Panc1 (cell line): ENCODE measurements at regions not wholly inside any gene's neighbourhood (a gene's known extent, or its start where the extent isn't known, plus 50 kb on each side); places are given as distances from the start of the nearest gene placed in this dataset.

Experiments used
- ATAC-seq: fragments of 200-7000 bp; cut with Tn5 transposase; 2 replicates; pipeline ENCODE4 v1.9.1; 2020; ENCODE audit warnings: mild to moderate bottlenecking, moderate library complexity
- BruUV-seq: library from RNA; stranded (reverse); fragments of 400-500 nt; replicated peaks from 2 replicates; lab custom pipeline; 2021; lab: Mats Ljungman, UMichigan
- CTCF ChIA-PET: fragments of 300-600 bp; sonication (Branson Sonifier 250); formaldehyde crosslinking; loops from one replicate; lab custom pipeline; 2022; ENCODE audit warnings: antibody characterized with exemption; lab: Charles Lee
- POLR2A ChIA-PET: fragments of 300-600 bp; sonication (Branson Sonifier 250); formaldehyde crosslinking; loops from one replicate; lab custom pipeline; 2022; ENCODE audit warnings: antibody characterized with exemption; lab: Charles Lee
- DNase-seq: peaks from one replicate; pipeline ENCODE4 v3.0.0-alpha.2; 2010; ENCODE audit warnings: low read depth, low spot score
- H3K27ac ChIP-seq: 2 replicates; pipeline ENCODE4 v1.5.1; 2011; ENCODE audit warnings: mild to moderate bottlenecking, low read length, inconsistent platforms
- H3K27me3 ChIP-seq: fragments of 200-500 bp; sonication (Bioruptor generic); 2 replicates; pipeline ENCODE4 v1.6.0; 2014; ENCODE audit warnings: low read length, inconsistent platforms; ENCODE audit not compliant: control insufficient read depth, insufficient read depth
- H3K36me3 ChIP-seq: fragments of 200-500 bp; sonication (Bioruptor generic); 2 replicates; pipeline ENCODE4 v1.5.1; 2014; ENCODE audit warnings: inconsistent platforms, mild to moderate bottlenecking, low read length, moderate library complexity; ENCODE audit not compliant: control insufficient read depth, insufficient read depth
- H3K4me1 ChIP-seq: 2 replicates; pipeline ENCODE4 v1.5.1; 2011; ENCODE audit warnings: inconsistent platforms, mild to moderate bottlenecking, low read length, moderate library complexity; ENCODE audit not compliant: control insufficient read depth, insufficient read depth
- H3K4me3 ChIP-seq, 2 experiments: 2 replicates each; pipeline ENCODE4 v1.5.1; 2011 to 2012; ENCODE audit warnings: low read depth in 2 of 2, low read length in 2 of 2, mild to moderate bottlenecking in 2 of 2, inconsistent platforms in 1 of 2, moderate library complexity in 1 of 2
- H3K9me3 ChIP-seq: fragments of 200-500 bp; sonication (Bioruptor generic); 2 replicates; pipeline ENCODE4 v1.5.1; 2014; ENCODE audit warnings: low read depth, mild to moderate bottlenecking, inconsistent platforms, low read length, moderate library complexity; ENCODE audit not compliant: control insufficient read depth, insufficient read depth
- CTCF ChIP-seq: fragments of 450-650 bp; IDR thresholded peaks from 2 replicates; pipeline ENCODE4 v1.5.1; 2017; ENCODE audit warnings: mild to moderate bottlenecking
- POLR2AphosphoS5 ChIP-seq: IDR thresholded peaks from 2 replicates; pipeline ENCODE4 v1.6.1; 2012; ENCODE audit warnings: mild to moderate bottlenecking, low read depth, low read length, moderate library complexity
- REST ChIP-seq, 2 experiments: IDR thresholded peaks; 2 replicates each; pipeline ENCODE4 v1.6.1; 2011 to 2012; ENCODE audit warnings: low read depth in 2 of 2, control low read depth in 1 of 2, low read length in 1 of 2, mild to moderate bottlenecking in 1 of 2, moderate library complexity in 1 of 2; ENCODE audit not compliant: insufficient read depth in 1 of 2
- SIN3A ChIP-seq: IDR thresholded peaks from 2 replicates; pipeline ENCODE4 v1.6.1; 2012; ENCODE audit warnings: low read depth, mild to moderate bottlenecking, low read length, moderate library complexity, borderline replicate concordance; ENCODE audit not compliant: insufficient read depth
- TCF7L2 ChIP-seq: IDR thresholded peaks from 2 replicates; pipeline ENCODE4 v1.6.1; 2011; ENCODE audit warnings: mild to moderate bottlenecking, low read depth, low read length, inconsistent platforms
- in situ Hi-C: cut with HindIII; loops from 2 replicates; pipeline ENCODE4 v1.10.0; 2016; ENCODE audit warnings: low sequenced_read_pairs, low pct_unique_long_range_greater_than_20kb
- intact Hi-C: fragments of 100-400 bp; cut with micrococcal nuclease; formaldehyde crosslinking; loops from one replicate; pipeline ENCODE4 v1.10.0; 2022; ENCODE audit not compliant: unreplicated experiment

GRCh38 chr13:110825516-110825915 is 89.4 kb downstream of the ANKRD10 start:
- Histone ChIP-seq H3K36me3 (no peaks in the 10 kb centered on the region), H3K4me3 (no peak overlapping the region), H3K27ac (no peak overlapping the region), H3K9me3 (no peaks in the 10 kb centered on the region), H3K4me1 (no peaks in the 10 kb centered on the region), H3K27me3 (no peaks in the 10 kb centered on the region)
- TF ChIP-seq SIN3A: no peak
- TF ChIP-seq CTCF: no peak
- no peak for TF ChIP-seq POLR2AphosphoS5
- TF ChIP-seq TCF7L2: no peak
- no peak for TF ChIP-seq REST (IDR thresholded peaks at IDR 0.05; ENCODE audit: insufficient read depth in 1 of 2, low read depth in 2 of 2, low read length in 1 of 2)
- DNase-seq (no peak), ATAC-seq (no peak)
- no TSS peak for BruUV-seq
- ChIA-PET POLR2A (no interaction called here), CTCF (no interaction called here)
- intact Hi-C loops (no loop called here), in situ Hi-C loops (no loop called here)

- intact Hi-C loops (no loop called here), in situ Hi-C loops (no loop called here)
- CTCF ChIA-PET: no interaction called here
- no peaks in the 10 kb centered on the region for H3K27me3 ChIP-seq
- POLR2A ChIA-PET: no interaction called here
- no peak overlapping the region for H3K27ac ChIP-seq
- TF ChIP-seq POLR2AphosphoS5 (no peak), SIN3A (no peak), CTCF (no peak), TCF7L2 (no peak)
- H3K9me3 ChIP-seq: no peaks in the 10 kb centered on the region
- no peak overlapping the region for H3K4me3 ChIP-seq
- DNase-seq (no peak), ATAC-seq (no peak)
- BruUV-seq: no TSS peak
- no peaks in the 10 kb centered on the region for H3K36me3 ChIP-seq
- H3K4me1 ChIP-seq: no peaks in the 10 kb centered on the region
These were observed 88.8 kb downstream of the ANKRD10 start for GRCh38 chr13:110826101-110826500.
